ENCODE measurements at regions not wholly inside any gene's neighbourhood (a gene's known extent, or its start where the extent isn't known, plus 50 kb on each side); places are given as distances from the start of the nearest gene placed in this dataset.

- no peak overlapping the region for H2AK5ac ChIP-seq (ENCODE audit: low read length, severe bottlenecking)
- no peak for DNase-seq
- H3K4me1 ChIP-seq (ENCODE audit: control insufficient read depth, insufficient read depth, low read depth, low read length), result no peaks in the 10 kb centered on the region
- H2BK5ac ChIP-seq (ENCODE audit: low read depth, low read length, poor library complexity, severe bottlenecking), result no peak overlapping the region
- no peaks in the 10 kb centered on the region for H3K9me3 ChIP-seq (ENCODE audit: control insufficient read depth, low read length)
- H3K27me3 ChIP-seq (ENCODE audit: control insufficient read depth in 1 of 2, insufficient read depth in 1 of 2, low read length in 2 of 2), result no peaks in the 10 kb centered on the region
- no peaks in the 10 kb centered on the region for H3K36me3 ChIP-seq (ENCODE audit: control insufficient read depth in 1 of 2, insufficient read depth in 2 of 2, low read depth in 1 of 2, low read length in 2 of 2)
- no peak overlapping the region for H3K18ac ChIP-seq (ENCODE audit: low read depth in 1 of 2, low read length in 2 of 2)
- WGBS, result 92% methylated on average over 1 of the region's 1 CpG
- no peak overlapping the region for H3K9ac ChIP-seq (ENCODE audit: low read length)
- H2BK120ac ChIP-seq (ENCODE audit: low read depth, low read length), result no peak overlapping the region
- no peak overlapping the region for H2AFZ ChIP-seq (ENCODE audit: low read depth, low read length)
- no peaks in the 10 kb centered on the region for H3K79me1 ChIP-seq (replicated peaks; ENCODE audit: low read length, poor library complexity, severe bottlenecking)
- no peak overlapping the region for H2BK12ac ChIP-seq (ENCODE audit: low read length in 2 of 2)
- no peak overlapping the region for H3K4me2 ChIP-seq (ENCODE audit: low read length, poor library complexity, severe bottlenecking)
- H3K27ac ChIP-seq (ENCODE audit: low read length, poor library complexity, severe bottlenecking), result no peak overlapping the region
- no peak overlapping the region for H2BK15ac ChIP-seq (ENCODE audit: low read depth, poor library complexity, severe bottlenecking)
- H3K4me3 ChIP-seq (ENCODE audit: insufficient read depth in 1 of 2, low read depth in 1 of 2, low read length in 2 of 2), result no peak overlapping the region
- H3K14ac ChIP-seq (ENCODE audit: low read length in 2 of 2), result no peak overlapping the region
- H3K23ac ChIP-seq (ENCODE audit: low read length in 2 of 2), result no peak overlapping the region
- H3K4ac ChIP-seq (ENCODE audit: low read depth in 1 of 2, low read length in 2 of 2), result no peak overlapping the region
- no peak overlapping the region for H4K91ac ChIP-seq (ENCODE audit: low read length)
- no peak overlapping the region for H4K8ac ChIP-seq (ENCODE audit: low read length)
Measured at GRCh38 chr4:81620442-81620841, 148.7 kb upstream of the RASGEF1B start.

DNA sequence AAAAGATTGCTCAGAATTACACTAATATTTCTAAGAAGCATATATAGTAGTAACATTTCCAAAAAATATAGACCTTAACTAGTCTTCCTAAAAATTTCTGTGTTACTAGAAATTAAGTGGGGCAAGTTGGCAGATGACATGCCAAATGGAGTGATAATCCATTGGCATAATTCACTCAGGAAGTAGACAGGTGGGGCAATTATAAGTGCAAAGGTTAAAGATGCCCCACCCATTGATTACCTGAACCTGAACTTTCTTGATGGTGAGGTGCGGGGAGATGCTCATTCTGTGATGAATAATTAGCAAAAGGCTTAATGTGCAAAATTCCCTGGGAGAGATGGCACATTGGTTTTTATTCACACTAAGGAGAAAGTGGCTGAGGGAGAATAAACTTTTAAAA is 145.8 kb upstream of the RASGEF1B start:
- no peak for DNase-seq
- Histone ChIP-seq H2BK5ac (ENCODE audit: low read depth, low read length, poor library complexity, severe bottlenecking) (no peak overlapping the region), H3K4me2 (ENCODE audit: low read length, poor library complexity, severe bottlenecking) (no peak overlapping the region), H4K91ac (ENCODE audit: low read length) (no peak overlapping the region), H3K27me3 (ENCODE audit: control insufficient read depth in 1 of 2, insufficient read depth in 1 of 2, low read length in 2 of 2) (peaks cover 3 to 4% of the 10 kb centered on the region in 2 experiments), H2AFZ (ENCODE audit: low read depth, low read length) (no peak overlapping the region), H2AK5ac (ENCODE audit: low read length, severe bottlenecking) (no peak overlapping the region), H2BK15ac (ENCODE audit: low read depth, poor library complexity, severe bottlenecking) (no peak overlapping the region), H2BK120ac (ENCODE audit: low read depth, low read length) (no peak overlapping the region), H3K4ac (ENCODE audit: low read depth in 1 of 2, low read length in 2 of 2) (no peak overlapping the region), H3K79me1 (replicated peaks; ENCODE audit: low read length, poor library complexity, severe bottlenecking) (no peaks in the 10 kb centered on the region), H2BK12ac (ENCODE audit: low read length in 2 of 2) (no peak overlapping the region), H3K4me3 (ENCODE audit: insufficient read depth in 1 of 2, low read depth in 1 of 2, low read length in 2 of 2) (no peak overlapping the region), H3K18ac (ENCODE audit: low read depth in 1 of 2, low read length in 2 of 2) (no peak overlapping the region), H3K36me3 (ENCODE audit: control insufficient read depth in 1 of 2, insufficient read depth in 2 of 2, low read depth in 1 of 2, low read length in 2 of 2) (no peaks in the 10 kb centered on the region), H3K9me3 (ENCODE audit: control insufficient read depth, low read length) (no peaks in the 10 kb centered on the region), H3K23ac (ENCODE audit: low read length in 2 of 2) (no peak overlapping the region), H3K9ac (ENCODE audit: low read length) (no peak overlapping the region), H3K27ac (ENCODE audit: low read length, poor library complexity, severe bottlenecking) (no peak overlapping the region), H3K4me1 (ENCODE audit: control insufficient read depth, insufficient read depth, low read depth, low read length) (no peaks in the 10 kb centered on the region), H4K8ac (ENCODE audit: low read length) (no peak overlapping the region), H3K14ac (ENCODE audit: low read length in 2 of 2) (no peak overlapping the region)
- 76% methylated on average over 1 of the region's 1 CpG for WGBS

GRCh38 chr4:81611221-81611620 is 139.5 kb upstream of the RASGEF1B start:
- H3K27ac ChIP-seq (ENCODE audit: low read length, poor library complexity, severe bottlenecking), result no peak overlapping the region
- no peak overlapping the region for H2BK120ac ChIP-seq (ENCODE audit: low read depth, low read length)
- H2AK5ac ChIP-seq (ENCODE audit: low read length, severe bottlenecking), result no peak overlapping the region
- H3K4me3 ChIP-seq (ENCODE audit: insufficient read depth in 1 of 2, low read depth in 1 of 2, low read length in 2 of 2), result no peak overlapping the region
- no peak for DNase-seq
- no peak overlapping the region for H3K4ac ChIP-seq (ENCODE audit: low read depth in 1 of 2, low read length in 2 of 2)
- no peaks in the 10 kb centered on the region for H3K79me1 ChIP-seq (replicated peaks; ENCODE audit: low read length, poor library complexity, severe bottlenecking)
- no peak overlapping the region for H2BK5ac ChIP-seq (ENCODE audit: low read depth, low read length, poor library complexity, severe bottlenecking)
- H3K14ac ChIP-seq (ENCODE audit: low read length in 2 of 2), result no peak overlapping the region
- peaks cover 3 to 5% of the 10 kb centered on the region in 2 experiments for H3K27me3 ChIP-seq (ENCODE audit: control insufficient read depth in 1 of 2, insufficient read depth in 1 of 2, low read length in 2 of 2)
- no peaks in the 10 kb centered on the region for H3K4me1 ChIP-seq (ENCODE audit: control insufficient read depth, insufficient read depth, low read depth, low read length)
- no peak overlapping the region for H4K8ac ChIP-seq (ENCODE audit: low read length)
- no peak overlapping the region for H3K18ac ChIP-seq (ENCODE audit: low read depth in 1 of 2, low read length in 2 of 2)
- no peak overlapping the region for H2BK15ac ChIP-seq (ENCODE audit: low read depth, poor library complexity, severe bottlenecking)
- H3K36me3 ChIP-seq (ENCODE audit: control insufficient read depth in 1 of 2, insufficient read depth in 2 of 2, low read depth in 1 of 2, low read length in 2 of 2), result no peaks in the 10 kb centered on the region
- H3K9ac ChIP-seq (ENCODE audit: low read length), result no peak overlapping the region
- no peak overlapping the region for H4K91ac ChIP-seq (ENCODE audit: low read length)
- 100% methylated on average over 1 of the region's 3 CpGs for WGBS
- H2BK12ac ChIP-seq (ENCODE audit: low read length in 2 of 2), result no peak overlapping the region
- no peak overlapping the region for H3K23ac ChIP-seq (ENCODE audit: low read length in 2 of 2)
- no peak overlapping the region for H3K4me2 ChIP-seq (ENCODE audit: low read length, poor library complexity, severe bottlenecking)
- H3K9me3 ChIP-seq (ENCODE audit: control insufficient read depth, low read length), result no peaks in the 10 kb centered on the region
- no peak overlapping the region for H2AFZ ChIP-seq (ENCODE audit: low read depth, low read length)

DNA sequence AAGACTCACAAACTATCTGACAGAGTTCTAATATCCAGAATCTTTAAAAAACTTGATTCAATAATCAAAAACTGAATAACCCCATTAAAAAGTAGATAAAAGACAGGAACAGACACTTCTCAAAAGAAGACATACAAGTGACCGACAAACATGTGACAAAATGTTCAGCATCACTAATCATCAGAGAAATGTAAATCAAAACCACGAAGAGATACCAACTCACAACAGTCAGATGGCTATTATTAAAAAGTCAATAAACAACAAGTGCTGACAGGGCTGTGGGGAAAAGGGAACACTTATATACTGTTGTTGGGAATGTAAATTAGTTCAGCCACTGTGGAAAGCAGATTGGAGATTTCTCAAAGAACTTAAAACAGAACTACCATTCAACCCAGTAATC is 138.1 kb upstream of the RASGEF1B start:
- WGBS, result 86% methylated on average over 1 of the region's 2 CpGs
- H2AFZ ChIP-seq (ENCODE audit: low read depth, low read length), result no peak overlapping the region
- H3K36me3 ChIP-seq (ENCODE audit: control insufficient read depth in 1 of 2, insufficient read depth in 2 of 2, low read depth in 1 of 2, low read length in 2 of 2), result no peaks in the 10 kb centered on the region
- H2BK12ac ChIP-seq (ENCODE audit: low read length in 2 of 2), result no peak overlapping the region
- H2AK5ac ChIP-seq (ENCODE audit: low read length, severe bottlenecking), result no peak overlapping the region
- no peak overlapping the region for H4K8ac ChIP-seq (ENCODE audit: low read length)
- no peak overlapping the region for H3K4me2 ChIP-seq (ENCODE audit: low read length, poor library complexity, severe bottlenecking)
- no peak overlapping the region for H4K91ac ChIP-seq (ENCODE audit: low read length)
- no peaks in the 10 kb centered on the region for H3K79me1 ChIP-seq (replicated peaks; ENCODE audit: low read length, poor library complexity, severe bottlenecking)
- no peak overlapping the region for H3K27ac ChIP-seq (ENCODE audit: low read length, poor library complexity, severe bottlenecking)
- H3K9ac ChIP-seq (ENCODE audit: low read length), result no peak overlapping the region
- no peak overlapping the region for H2BK120ac ChIP-seq (ENCODE audit: low read depth, low read length)
- no peak overlapping the region for H3K14ac ChIP-seq (ENCODE audit: low read length in 2 of 2)
- H3K4me1 ChIP-seq (ENCODE audit: control insufficient read depth, insufficient read depth, low read depth, low read length), result no peaks in the 10 kb centered on the region
- H2BK15ac ChIP-seq (ENCODE audit: low read depth, poor library complexity, severe bottlenecking), result no peak overlapping the region
- no peak overlapping the region for H2BK5ac ChIP-seq (ENCODE audit: low read depth, low read length, poor library complexity, severe bottlenecking)
- DNase-seq, result no peak
- H3K27me3 ChIP-seq (ENCODE audit: control insufficient read depth in 1 of 2, insufficient read depth in 1 of 2, low read length in 2 of 2), result peaks cover 3 to 5% of the 10 kb centered on the region in 2 experiments
- H3K18ac ChIP-seq (ENCODE audit: low read depth in 1 of 2, low read length in 2 of 2), result no peak overlapping the region
- H3K9me3 ChIP-seq (ENCODE audit: control insufficient read depth, low read length), result no peaks in the 10 kb centered on the region
- H3K4me3 ChIP-seq (ENCODE audit: insufficient read depth in 1 of 2, low read depth in 1 of 2, low read length in 2 of 2), result no peak overlapping the region
- H3K23ac ChIP-seq (ENCODE audit: low read length in 2 of 2), result no peak overlapping the region
- H3K4ac ChIP-seq (ENCODE audit: low read depth in 1 of 2, low read length in 2 of 2), result no peak overlapping the region

All from mesenchymal stem cell (in vitro differentiated cells and primary cell).